ENCODE measurements at regions not wholly inside any gene's neighbourhood (a gene's known extent, or its start where the extent isn't known, plus 50 kb on each side); places are given as distances from the start of the nearest gene placed in this dataset.
A peak's percentile ranks its signal among the peaks of the same experiment; 100 is the strongest.
"Not testable (repeated sequence)": the region's sequence is repeated elsewhere in the genome, so short reads cannot be mapped to it uniquely, and the experiment has no call there.

GRCh38 chr1:99396389-99396788, 132.1 kb downstream of the PLPPR4 start:
- ATAC-seq (no peak), DNase-seq (no peak), FAIRE-seq (no peak)
- no peak for TF ChIP-seq CTCF (IDR thresholded peaks at IDR 0.05)
- WGBS, 2 donors, result 51 to 69% methylated on average over 2 of the region's 2 CpGs
- Histone ChIP-seq H3K9me3 (no peaks in the 10 kb centered on the region), H3K4me1 (no peaks in the 10 kb centered on the region), H3K36me3 (no peaks in the 10 kb centered on the region), H3K27ac (no peak overlapping the region), H3K27me3 (no peaks in the 10 kb centered on the region), H3K4me3 (no peak overlapping the region)
- intact Hi-C loops (cut with DNase I), result no loop called here

GRCh38 chr1:99397029-99397428, 132.7 kb downstream of the PLPPR4 start:
- no peak for FAIRE-seq
- Histone ChIP-seq H3K27me3 (no peaks in the 10 kb centered on the region), H3K4me3 (no peak overlapping the region), H3K27ac (no peak overlapping the region), H3K4me1 (no peaks in the 10 kb centered on the region), H3K9me3 (no peaks in the 10 kb centered on the region), H3K36me3 (no peaks in the 10 kb centered on the region)
- intact Hi-C loops (cut with DNase I), result no loop called here
- no peak for DNase-seq
- no peak for TF ChIP-seq CTCF (IDR thresholded peaks at IDR 0.05)
- no peak for ATAC-seq
- 32 to 43% methylated on average over 2 of the region's 2 CpGs for WGBS, 2 donors

- Histone ChIP-seq H3K9me3 (no peaks in the 10 kb centered on the region), H3K4me3 (no peak overlapping the region), H3K36me3 (no peaks in the 10 kb centered on the region), H3K27me3 (no peaks in the 10 kb centered on the region), H3K4me1 (no peaks in the 10 kb centered on the region), H3K27ac (no peak overlapping the region)
- FAIRE-seq (no peak), DNase-seq (no peak), ATAC-seq (no peak)
- intact Hi-C loops (cut with DNase I), result no loop called here
- no peak for TF ChIP-seq CTCF (IDR thresholded peaks at IDR 0.05)
Measured at GRCh38 chr1:99397863-99398262, 133.6 kb downstream of the PLPPR4 start.

GRCh38 chr1:99401556-99401955, 137.3 kb downstream of the PLPPR4 start:
- H3K27ac ChIP-seq; H3K36me3 ChIP-seq; H3K4me1 ChIP-seq; H3K27me3 ChIP-seq; intact Hi-C loops (cut with DNase I); ATAC-seq; H3K4me3 ChIP-seq; DNase-seq; H3K9me3 ChIP-seq; FAIRE-seq: not testable (repeated sequence)

GRCh38 chr1:99404399-99404798, 140.1 kb downstream of the PLPPR4 start:
- H3K4me3 ChIP-seq; DNase-seq; FAIRE-seq; H3K27me3 ChIP-seq; ATAC-seq; H3K4me1 ChIP-seq; H3K27ac ChIP-seq; intact Hi-C loops (cut with DNase I); H3K9me3 ChIP-seq; H3K36me3 ChIP-seq: not testable (repeated sequence)
- WGBS, 2 donors, result 72 to 92% methylated on average over 5 to 6 of the region's 7 CpGs

GRCh38 chr1:99405325-99405724, 141.0 kb downstream of the PLPPR4 start:
- peak in 1 of 6 donors; percentile 20 for DNase-seq
- intact Hi-C loops (cut with DNase I); H3K27me3 ChIP-seq; H3K27ac ChIP-seq; H3K4me1 ChIP-seq; H3K4me3 ChIP-seq; H3K9me3 ChIP-seq; ATAC-seq; H3K36me3 ChIP-seq; FAIRE-seq: not testable (repeated sequence)
- WGBS, 2 donors, result 66 to 86% methylated on average over 9 of the region's 9 CpGs

GRCh38 chr1:99407018-99407417, 142.7 kb downstream of the PLPPR4 start:
- Histone ChIP-seq H3K27ac (no peak overlapping the region), H3K4me3 (no peak overlapping the region), H3K9me3 (no peaks in the 10 kb centered on the region), H3K36me3 (no peaks in the 10 kb centered on the region), H3K27me3 (no peaks in the 10 kb centered on the region), H3K4me1 (no peaks in the 10 kb centered on the region)
- TF ChIP-seq CTCF (IDR thresholded peaks at IDR 0.05), result no peak
- WGBS, 2 donors, result 40 to 50% methylated on average over 3 of the region's 3 CpGs
- intact Hi-C loops (cut with DNase I), result no loop called here
- ATAC-seq (no peak), DNase-seq (no peak), FAIRE-seq (no peak)
